ENCODE measurements at regions not wholly inside any gene's neighbourhood (a gene's known extent, or its start where the extent isn't known, plus 50 kb on each side); places are given as distances from the start of the nearest gene placed in this dataset.

GRCh38 chr3:31164381-31164780, 269.9 kb upstream of the GADL1 start:
- Histone ChIP-seq H3K4me3 (replicated peaks in 1 of 3; ENCODE audit: insufficient read depth in 1 of 3, low read depth in 2 of 3, low read length in 3 of 3) (no peak overlapping the region), H3K27me3 (ENCODE audit: control insufficient read depth in 1 of 2, insufficient read depth in 2 of 2, low read length in 2 of 2) (no peaks in the 10 kb centered on the region; a peak in 1 of 5 replicates), H3K9ac (ENCODE audit: insufficient read depth, low read depth, low read length) (no peak overlapping the region), H3K4me1 (ENCODE audit: insufficient read depth, low read length) (peaks cover 16% of the 10 kb centered on the region), H3K4me2 (ENCODE audit: low read depth, low read length) (no peak overlapping the region), H3K79me2 (ENCODE audit: insufficient read depth, low read length) (no peaks in the 10 kb centered on the region), H3K36me3 (replicated peaks in 1 of 2; ENCODE audit: control insufficient read depth in 1 of 2, insufficient read depth in 2 of 2, low read length in 2 of 2) (no peaks in the 10 kb centered on the region), H3K27ac (ENCODE audit: extremely low read length, insufficient read depth, low read length) (no peak overlapping the region), H4K20me1 (ENCODE audit: insufficient read depth, low read length) (no peaks in the 10 kb centered on the region), H3K9me3 (ENCODE audit: low read length) (no peaks in the 10 kb centered on the region), H2AFZ (ENCODE audit: low read length) (no peak overlapping the region)
- DNase-seq (ENCODE audit: low spot score) (no peak), FAIRE-seq (no peak), ATAC-seq (no peak)
- intact Hi-C loops (cut with micrococcal nuclease; ENCODE audit: unreplicated experiment) = no loop called here
- 83% methylated on average over 2 of the region's 2 CpGs for WGBS (ENCODE audit: low lambda C conversion rate)
- CTCF ChIA-PET (ENCODE audit: low intra/inter-chr PET ratio, low total read pairs) = no interaction called here
- no TSS peak for BruUV-seq (replicated peaks)
- POLR2A ChIA-PET = no interaction called here
- in situ Hi-C loops (cut with HindIII; ENCODE audit: extremely low pct_ligation_motif_present, low pct_unique_long_range_greater_than_20kb) = no loop called here
- TF ChIP-seq KDM1A (CRISPR knock-in tag; IDR thresholded peaks at IDR 0.05) = no peak
- TF ChIP-seq MYPOP (CRISPR knock-in tag; IDR thresholded peaks at IDR 0.05) = no peak
- no peak for TF ChIP-seq PRPF4 (IDR thresholded peaks at IDR 0.05; ENCODE audit: low read depth, low read length, poor library complexity, severe bottlenecking)
- no peak for TF ChIP-seq ZNF672 (CRISPR knock-in tag; IDR thresholded peaks at IDR 0.05)
- TF ChIP-seq ZNF432 (CRISPR knock-in tag; IDR thresholded peaks at IDR 0.05; ENCODE audit: borderline replicate concordance) = no peak
- no peak for TF ChIP-seq MLX (CRISPR knock-in tag; IDR thresholded peaks at IDR 0.05)
- no peak for TF ChIP-seq HMGXB4 (CRISPR knock-in tag; IDR thresholded peaks at IDR 0.05; ENCODE audit: borderline replicate concordance in 1 of 2, low read depth in 1 of 2)
- TF ChIP-seq ZNF468 (CRISPR knock-in tag; IDR thresholded peaks at IDR 0.05) = no peak
- no peak for TF ChIP-seq DMTF1 (CRISPR knock-in tag; IDR thresholded peaks at IDR 0.05)
- no peak for TF ChIP-seq ZNF335 (CRISPR knock-in tag; IDR thresholded peaks at IDR 0.05)
- no peak for TF ChIP-seq KLF15 (CRISPR knock-in tag; IDR thresholded peaks at IDR 0.05; ENCODE audit: borderline replicate concordance)
- no peak for TF ChIP-seq ARHGAP35 (CRISPR knock-in tag; IDR thresholded peaks at IDR 0.05; ENCODE audit: borderline replicate concordance)
- TF ChIP-seq NFAT5 (CRISPR knock-in tag; IDR thresholded peaks at IDR 0.05) = no peak
- TF ChIP-seq ZNF367 (CRISPR knock-in tag; IDR thresholded peaks at IDR 0.05; ENCODE audit: borderline replicate concordance) = no peak

Data from HepG2 (cell line).